Muscle layer of duodenum (tissue), 2 donors: ENCODE measurements at regions not wholly inside any gene's neighbourhood (a gene's known extent, or its start where the extent isn't known, plus 50 kb on each side); places are given as distances from the start of the nearest gene placed in this dataset.

Source experiments
- H3K27ac ChIP-seq: one replicate; pipeline ENCODE4 v1.7.0; 2013; ENCODE audit warnings: mild to moderate bottlenecking, low read length
- H3K27me3 ChIP-seq: one replicate; pipeline ENCODE4 v1.7.0; 2013; ENCODE audit warnings: low read depth, mild to moderate bottlenecking, control low read depth, low read length
- H3K36me3 ChIP-seq, 2 donors: one replicate each; pipeline ENCODE4 v1.7.0; 2013; ENCODE audit warnings: low read length in 2 of 2, control low read depth in 1 of 2, mild to moderate bottlenecking in 1 of 2; ENCODE audit not compliant: insufficient read depth in 2 of 2, control insufficient read depth in 1 of 2
- H3K4me1 ChIP-seq, 2 donors: one replicate each; pipeline ENCODE4 v1.7.0; 2013; ENCODE audit warnings: low read length in 2 of 2, mild to moderate bottlenecking in 2 of 2, control low read depth in 1 of 2, moderate library complexity in 1 of 2; ENCODE audit not compliant: insufficient read depth in 2 of 2, control insufficient read depth in 1 of 2
- H3K4me3 ChIP-seq, 2 donors: one replicate each; pipeline ENCODE4 v1.7.0; 2013; ENCODE audit warnings: low read length in 2 of 2, low read depth in 1 of 2, mild to moderate bottlenecking in 1 of 2
- H3K9me3 ChIP-seq, 2 donors: one replicate each; pipeline ENCODE4 v1.7.0; 2013; ENCODE audit warnings: low read length in 2 of 2, control low read depth in 1 of 2, mild to moderate bottlenecking in 1 of 2; ENCODE audit not compliant: control insufficient read depth in 1 of 2
- donor health status: healthy.

GRCh38 chr5:156148301-156148700 lies 178.7 kb upstream of the SGCD start:
- H3K9me3 ChIP-seq, result peaks cover 0 to 2% of the 10 kb centered on the region in 2 donors
- H3K4me3 ChIP-seq, result no peak overlapping the region
- no peak overlapping the region for H3K27ac ChIP-seq
- H3K36me3 ChIP-seq, result no peaks in the 10 kb centered on the region
- no peaks in the 10 kb centered on the region for H3K4me1 ChIP-seq
- H3K27me3 ChIP-seq, result no peaks in the 10 kb centered on the region

DNA sequence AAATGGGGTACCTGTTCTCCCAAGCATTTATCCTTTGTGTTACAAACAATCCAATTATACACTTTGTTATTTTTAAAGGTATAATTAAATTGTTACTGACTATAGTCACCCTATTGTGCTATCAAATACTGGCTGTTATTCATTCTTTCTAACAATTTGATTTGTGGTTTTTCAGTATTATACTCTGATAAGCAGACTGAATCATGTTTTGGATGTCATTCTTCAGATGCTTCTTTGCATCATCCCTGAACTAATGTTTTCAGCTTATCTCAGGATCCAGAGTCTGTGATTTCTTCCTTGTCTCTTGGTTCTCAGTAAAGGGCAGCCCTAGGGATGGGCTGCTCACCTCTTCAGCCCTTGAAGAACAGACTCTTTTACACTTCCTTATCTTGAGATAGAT lies 177.8 kb upstream of the SGCD start:
- Histone ChIP-seq H3K4me1 (no peaks in the 10 kb centered on the region), H3K27me3 (no peaks in the 10 kb centered on the region), H3K4me3 (no peak overlapping the region), H3K36me3 (no peaks in the 10 kb centered on the region), H3K9me3 (no peaks in the 10 kb centered on the region), H3K27ac (no peak overlapping the region)

DNA sequence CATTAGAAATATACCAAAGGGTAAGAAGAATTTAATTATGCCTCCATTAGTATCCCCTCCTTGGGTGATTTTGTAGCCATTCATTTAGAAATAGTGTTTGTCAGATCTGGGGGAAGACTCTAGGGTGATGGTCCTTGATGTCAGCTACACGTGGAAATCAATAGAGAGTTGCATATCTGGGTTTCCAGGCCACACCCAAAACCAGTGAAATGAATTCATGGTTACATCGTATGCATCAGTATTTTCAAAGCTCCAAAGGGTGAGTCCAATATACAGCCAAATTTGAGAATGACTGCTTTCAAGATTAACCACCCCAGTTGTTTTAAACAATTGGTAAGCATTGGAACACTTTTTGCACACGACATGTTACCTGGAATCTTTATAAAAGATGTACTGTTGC lies 173.4 kb upstream of the SGCD start:
- Histone ChIP-seq H3K4me3 (no peak overlapping the region), H3K27ac (no peak overlapping the region), H3K36me3 (no peaks in the 10 kb centered on the region), H3K9me3 (no peaks in the 10 kb centered on the region), H3K27me3 (no peaks in the 10 kb centered on the region), H3K4me1 (no peaks in the 10 kb centered on the region)

DNA sequence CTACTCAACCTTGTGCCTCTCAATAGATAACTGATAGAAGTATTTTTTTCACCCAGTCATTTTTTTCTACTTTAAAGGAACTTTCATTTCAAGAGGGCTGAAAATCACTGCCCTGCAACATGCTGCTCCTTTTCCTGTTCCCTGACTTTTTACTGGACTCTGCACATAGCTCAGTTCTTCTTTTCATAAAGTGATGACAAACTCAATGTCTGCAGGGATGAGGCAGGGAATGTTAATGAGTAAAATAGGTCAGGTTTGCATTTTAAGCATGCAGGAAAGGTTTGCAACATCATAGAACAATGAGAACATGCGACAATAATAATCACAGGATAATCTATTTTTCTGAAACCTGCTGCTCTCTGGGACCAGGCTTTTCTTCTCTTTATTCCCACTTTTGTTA lies 172.2 kb upstream of the SGCD start:
- no peaks in the 10 kb centered on the region for H3K27me3 ChIP-seq
- H3K4me3 ChIP-seq, result no peak overlapping the region
- no peaks in the 10 kb centered on the region for H3K4me1 ChIP-seq
- no peak overlapping the region for H3K27ac ChIP-seq
- H3K9me3 ChIP-seq, result no peaks in the 10 kb centered on the region
- no peaks in the 10 kb centered on the region for H3K36me3 ChIP-seq

GRCh38 chr5:156155598-156155997 lies 171.4 kb upstream of the SGCD start:
- Histone ChIP-seq H3K36me3 (no peaks in the 10 kb centered on the region), H3K9me3 (no peaks in the 10 kb centered on the region), H3K27me3 (no peaks in the 10 kb centered on the region), H3K4me3 (no peak overlapping the region), H3K4me1 (no peaks in the 10 kb centered on the region), H3K27ac (no peak overlapping the region)

DNA sequence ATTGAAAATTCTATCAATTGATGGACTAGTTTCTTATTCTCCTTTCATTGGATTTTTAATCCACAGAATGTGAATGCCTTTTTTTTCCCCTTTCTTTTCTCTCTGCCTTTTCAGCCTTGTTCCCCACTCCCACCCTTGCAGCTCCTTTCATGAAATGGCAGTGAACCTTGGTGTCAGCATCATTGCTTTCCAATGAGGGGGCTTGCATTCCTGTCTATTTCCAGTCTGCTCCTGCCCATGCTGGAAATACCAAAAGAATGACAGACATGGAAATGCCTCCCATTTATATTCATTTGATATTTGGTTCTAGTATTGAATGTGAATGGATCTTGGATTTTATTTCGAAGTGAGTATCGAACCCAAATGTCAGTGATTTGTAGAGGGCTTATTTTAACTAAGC lies 162.7 kb upstream of the SGCD start:
- Histone ChIP-seq H3K27me3 (no peaks in the 10 kb centered on the region), H3K36me3 (no peaks in the 10 kb centered on the region), H3K9me3 (no peaks in the 10 kb centered on the region), H3K4me1 (no peaks in the 10 kb centered on the region), H3K4me3 (no peak overlapping the region), H3K27ac (no peak overlapping the region)

DNA sequence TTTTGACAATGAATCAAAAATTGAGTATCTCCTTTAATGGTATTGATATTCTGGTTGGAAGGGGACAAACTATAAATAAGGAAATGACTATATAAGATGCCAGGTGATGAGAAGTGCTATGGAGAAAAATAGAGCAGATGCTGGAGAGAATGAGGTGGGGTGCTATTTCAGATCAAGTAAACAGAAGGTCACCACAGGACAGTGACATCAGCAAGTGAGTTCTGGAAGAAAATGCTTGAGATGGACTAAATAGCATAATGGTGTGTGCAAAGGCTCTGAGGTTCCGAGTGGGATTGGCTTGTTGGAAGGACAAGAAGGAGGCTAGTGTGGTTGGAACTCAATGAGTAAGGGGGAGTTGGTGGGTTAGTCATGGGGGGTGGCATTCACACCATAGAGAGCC lies 157.5 kb upstream of the SGCD start:
- no peak overlapping the region for H3K4me3 ChIP-seq
- H3K9me3 ChIP-seq, result no peaks in the 10 kb centered on the region
- H3K27me3 ChIP-seq, result no peaks in the 10 kb centered on the region
- no peak overlapping the region for H3K27ac ChIP-seq
- H3K36me3 ChIP-seq, result no peaks in the 10 kb centered on the region
- H3K4me1 ChIP-seq, result no peaks in the 10 kb centered on the region

DNA sequence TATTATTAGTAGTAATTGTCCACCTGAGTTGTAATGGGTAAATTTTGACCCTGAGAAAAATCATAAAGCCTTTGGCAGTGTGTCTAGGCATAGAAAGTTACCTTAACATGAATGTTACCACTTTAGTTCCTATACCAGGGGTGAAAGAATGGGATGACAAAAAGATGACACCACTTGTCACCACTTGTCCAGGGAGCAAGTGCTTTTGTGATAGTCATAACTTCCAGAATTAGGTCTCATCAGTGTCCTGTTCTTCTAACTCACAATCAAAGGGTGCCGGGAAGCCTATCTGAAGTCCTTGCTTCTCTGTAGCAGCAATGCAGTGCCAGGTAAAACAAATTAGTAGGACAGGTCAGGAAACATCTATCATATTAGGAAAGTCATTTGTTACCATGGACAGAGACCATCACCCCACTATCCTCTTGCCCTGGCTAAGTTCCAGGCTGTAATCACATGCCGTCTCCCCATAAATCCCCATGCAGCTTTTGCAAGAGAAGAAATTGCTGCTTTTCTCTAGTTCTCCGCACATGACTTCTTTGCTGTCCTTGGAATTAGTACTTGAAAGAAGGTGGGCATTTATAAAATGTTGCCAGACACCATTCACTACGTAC lies 156.5 kb upstream of the SGCD start:
- Histone ChIP-seq H3K4me1 (no peaks in the 10 kb centered on the region), H3K9me3 (no peaks in the 10 kb centered on the region), H3K27ac (no peak overlapping the region), H3K36me3 (no peaks in the 10 kb centered on the region), H3K4me3 (no peak overlapping the region), H3K27me3 (no peaks in the 10 kb centered on the region)

DNA sequence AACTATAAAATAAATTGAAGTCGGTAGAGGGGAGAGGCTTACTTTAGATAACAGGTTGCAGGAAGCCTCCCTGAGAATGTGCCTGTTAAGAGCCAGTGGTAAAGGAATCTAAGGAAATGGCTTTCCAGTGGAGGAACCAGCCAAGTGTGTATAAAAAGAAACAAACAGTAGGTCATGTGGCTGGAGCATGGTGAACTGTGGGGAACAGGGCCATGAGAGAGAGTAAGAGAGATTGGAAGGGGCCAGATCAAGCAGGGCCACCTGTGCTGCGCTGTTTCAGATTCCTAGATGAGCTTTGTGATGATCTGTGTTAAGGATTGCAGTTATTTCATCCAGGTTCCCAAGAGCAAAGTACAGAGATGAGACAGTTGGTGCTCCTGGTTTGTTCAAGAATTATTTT lies 152.7 kb upstream of the SGCD start:
- H3K27ac ChIP-seq, result no peak overlapping the region
- H3K9me3 ChIP-seq, result no peaks in the 10 kb centered on the region
- H3K4me1 ChIP-seq, result no peaks in the 10 kb centered on the region
- H3K27me3 ChIP-seq, result no peaks in the 10 kb centered on the region
- H3K4me3 ChIP-seq, result no peak overlapping the region
- H3K36me3 ChIP-seq, result no peaks in the 10 kb centered on the region

DNA sequence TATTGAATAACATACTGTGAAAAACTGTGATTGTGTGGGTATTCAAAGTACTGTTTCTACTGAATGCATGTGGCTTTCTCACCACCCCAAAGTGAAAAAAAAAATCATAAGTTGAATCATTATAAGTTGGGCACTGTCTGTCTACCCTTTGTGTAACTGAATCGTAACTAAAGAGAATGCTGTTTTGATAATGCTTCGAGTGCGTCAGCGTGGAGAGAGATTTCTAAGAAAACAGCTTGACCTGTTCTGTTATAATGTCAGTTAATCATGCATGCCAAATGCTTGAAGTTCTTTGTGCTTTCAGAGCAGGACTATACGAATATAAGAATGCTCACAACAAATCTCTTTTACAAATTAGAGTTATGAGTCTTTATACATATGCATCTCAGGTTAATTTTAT lies 148.8 kb upstream of the SGCD start:
- peaks cover 7 to 13% of the 10 kb centered on the region in 2 donors for H3K9me3 ChIP-seq
- no peaks in the 10 kb centered on the region for H3K27me3 ChIP-seq
- H3K27ac ChIP-seq, result no peak overlapping the region
- H3K36me3 ChIP-seq, result no peaks in the 10 kb centered on the region
- H3K4me1 ChIP-seq, result no peaks in the 10 kb centered on the region
- H3K4me3 ChIP-seq, result no peak overlapping the region

- no peaks in the 10 kb centered on the region for H3K36me3 ChIP-seq
- no peak overlapping the region for H3K27ac ChIP-seq
- no peaks in the 10 kb centered on the region for H3K4me1 ChIP-seq
- H3K27me3 ChIP-seq, result no peaks in the 10 kb centered on the region
- peaks cover 7 to 13% of the 10 kb centered on the region in 2 donors for H3K9me3 ChIP-seq
- H3K4me3 ChIP-seq, result no peak overlapping the region
These were observed 145.3 kb upstream of the SGCD start for GRCh38 chr5:156181656-156182055.

DNA sequence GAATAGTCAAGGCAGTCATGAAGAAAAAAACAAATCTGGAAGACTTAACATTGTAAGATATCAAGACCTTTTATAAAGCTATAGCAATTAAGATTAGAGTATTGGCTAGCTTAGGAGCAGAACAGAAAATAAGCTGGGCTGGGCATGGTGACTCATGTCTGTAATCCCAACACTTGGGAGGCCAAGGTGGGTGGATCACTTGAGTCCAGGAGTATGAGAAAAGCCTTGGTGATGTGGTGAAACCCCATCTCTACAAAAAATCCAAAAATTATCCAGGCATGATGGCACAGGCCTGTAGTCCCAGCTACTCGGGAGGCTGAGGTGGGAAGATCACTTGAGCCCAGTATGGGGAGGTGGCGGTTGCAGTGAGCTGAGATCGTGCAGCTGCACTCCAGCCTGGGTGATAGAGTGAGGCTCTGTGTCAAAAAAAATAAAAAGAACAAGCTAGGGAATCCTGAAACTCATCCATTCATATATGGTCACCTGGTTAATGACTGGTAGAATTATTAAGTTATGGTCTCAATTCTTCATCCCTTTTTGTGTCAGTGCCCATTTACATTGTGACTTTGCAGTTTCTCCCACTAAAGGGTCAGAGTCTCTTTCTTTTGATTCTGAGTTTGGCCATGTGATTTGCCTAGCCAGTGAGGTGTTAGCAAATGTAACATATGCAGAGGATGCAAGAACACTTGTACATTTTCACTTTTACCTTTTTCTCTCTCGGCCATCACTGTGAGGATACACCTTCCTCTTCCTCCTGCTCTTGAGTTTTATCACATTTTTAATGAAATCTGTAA lies 144.6 kb upstream of the SGCD start:
- Histone ChIP-seq H3K36me3 (no peaks in the 10 kb centered on the region), H3K27me3 (no peaks in the 10 kb centered on the region), H3K27ac (no peak overlapping the region), H3K4me3 (no peak overlapping the region), H3K9me3 (peaks cover 7 to 13% of the 10 kb centered on the region in 2 donors), H3K4me1 (no peaks in the 10 kb centered on the region)
